ENCODE measurements at regions not wholly inside any gene's neighbourhood (a gene's known extent, or its start where the extent isn't known, plus 50 kb on each side); places are given as distances from the start of the nearest gene placed in this dataset.
A peak's percentile ranks its signal among the peaks of the same experiment; 100 is the strongest.

DNA sequence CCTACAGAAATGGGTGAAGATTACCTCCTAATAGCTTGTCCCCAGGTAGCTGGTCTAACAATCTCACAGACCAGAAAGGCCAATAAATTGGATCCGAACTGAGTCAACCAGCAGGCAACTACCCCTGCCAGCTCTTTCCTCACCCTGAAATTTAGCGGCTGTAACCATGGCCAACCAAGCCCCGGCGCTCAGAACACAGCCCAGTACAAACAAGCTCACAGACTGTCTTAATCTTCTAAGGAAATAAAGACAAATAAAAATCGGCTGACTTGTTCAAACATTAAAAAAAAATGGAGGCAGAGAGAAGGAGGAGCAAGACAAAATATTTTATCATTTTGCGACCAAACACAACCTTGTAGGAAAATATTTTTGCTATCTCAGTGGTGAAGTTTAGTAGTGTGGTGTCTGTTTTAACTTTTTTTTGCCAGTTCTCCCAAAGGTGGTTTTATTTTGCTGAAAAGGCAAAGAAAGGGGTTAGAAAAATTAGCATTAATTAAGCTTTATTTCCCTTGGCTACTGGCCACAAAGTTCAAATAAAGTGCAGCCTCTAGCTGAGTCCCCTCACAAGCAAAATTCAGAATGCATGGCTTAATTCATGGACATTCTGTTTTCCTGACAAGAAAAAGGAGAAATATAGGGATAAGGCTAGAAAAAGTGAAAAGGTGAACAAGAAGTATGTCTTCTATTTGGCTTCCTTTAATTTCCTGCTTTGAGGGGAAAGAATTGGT, 313.0 kb upstream of the NPVF start:
- Histone ChIP-seq H3K9me3 (ENCODE audit: control insufficient read depth, insufficient read depth, low read length) (no peaks in the 10 kb centered on the region), H3K4me3 (ENCODE audit: low read depth, low read length) (no peak overlapping the region), H3K27me3 (ENCODE audit: control insufficient read depth, insufficient read depth, low read length) (no peaks in the 10 kb centered on the region), H3K4me1 (ENCODE audit: control insufficient read depth, insufficient read depth, low read length) (no peaks in the 10 kb centered on the region), H3K36me3 (ENCODE audit: control insufficient read depth, insufficient read depth, low read length) (no peaks in the 10 kb centered on the region), H3K9ac (ENCODE audit: low read depth, low read length) (no peak overlapping the region)

DNA sequence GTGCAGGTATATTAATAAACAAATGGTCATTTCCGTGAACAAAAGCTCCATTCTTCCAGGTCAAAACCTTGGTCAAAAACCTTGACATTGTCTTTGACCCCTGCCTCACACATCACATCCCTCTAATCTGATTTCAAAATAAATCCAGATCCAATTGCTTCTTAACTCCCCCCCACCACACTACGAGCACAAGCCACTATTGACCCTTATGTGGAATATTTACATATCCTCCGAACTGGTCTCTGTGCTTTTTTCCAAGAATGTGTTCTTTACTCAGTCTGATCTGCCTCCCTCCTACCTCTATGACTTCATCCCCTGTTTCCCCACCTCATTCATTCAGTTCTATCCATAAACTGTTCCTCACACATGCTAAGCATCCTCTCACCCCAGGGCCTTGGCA, 313.6 kb upstream of the NPVF start:
- Histone ChIP-seq H3K27me3 (ENCODE audit: control insufficient read depth, insufficient read depth, low read length) (no peaks in the 10 kb centered on the region), H3K4me3 (ENCODE audit: low read depth, low read length) (no peak overlapping the region), H3K9ac (ENCODE audit: low read depth, low read length) (no peak overlapping the region)

GRCh38 chr7:25543210-25543609, 314.9 kb upstream of the NPVF start:
- Histone ChIP-seq H3K27me3 (ENCODE audit: control insufficient read depth, insufficient read depth, low read length) (no peaks in the 10 kb centered on the region), H3K36me3 (ENCODE audit: control insufficient read depth, insufficient read depth, low read length) (no peaks in the 10 kb centered on the region), H3K9me3 (ENCODE audit: control insufficient read depth, insufficient read depth, low read length) (no peaks in the 10 kb centered on the region), H3K4me3 (ENCODE audit: low read depth, low read length) (no peak overlapping the region), H3K4me1 (ENCODE audit: control insufficient read depth, insufficient read depth, low read length) (no peaks in the 10 kb centered on the region), H3K9ac (ENCODE audit: low read depth, low read length) (no peak overlapping the region)

More for the DNA sequence above, 313.6 kb upstream of the NPVF start:
- Histone ChIP-seq H3K36me3 (ENCODE audit: control insufficient read depth, insufficient read depth, low read length) (no peaks in the 10 kb centered on the region), H3K9me3 (ENCODE audit: control insufficient read depth, insufficient read depth, low read length) (no peaks in the 10 kb centered on the region), H3K4me1 (ENCODE audit: control insufficient read depth, insufficient read depth, low read length) (no peaks in the 10 kb centered on the region)

GRCh38 chr7:25543798-25544197, 315.5 kb upstream of the NPVF start:
- no peaks in the 10 kb centered on the region for H3K9me3 ChIP-seq (ENCODE audit: control insufficient read depth, insufficient read depth, low read length)
- H3K36me3 ChIP-seq (ENCODE audit: control insufficient read depth, insufficient read depth, low read length) = no peaks in the 10 kb centered on the region
- H3K9ac ChIP-seq (ENCODE audit: low read depth, low read length) = no peak overlapping the region
- no peak overlapping the region for H3K4me3 ChIP-seq (ENCODE audit: low read depth, low read length)
- H3K4me1 ChIP-seq (ENCODE audit: control insufficient read depth, insufficient read depth, low read length) = no peaks in the 10 kb centered on the region
- H3K27me3 ChIP-seq (ENCODE audit: control insufficient read depth, insufficient read depth, low read length) = no peaks in the 10 kb centered on the region

- Histone ChIP-seq H3K4me1 (ENCODE audit: control insufficient read depth, insufficient read depth, low read length) (no peaks in the 10 kb centered on the region), H3K36me3 (ENCODE audit: control insufficient read depth, insufficient read depth, low read length) (no peaks in the 10 kb centered on the region), H3K4me3 (ENCODE audit: low read depth, low read length) (no peak overlapping the region), H3K9me3 (ENCODE audit: control insufficient read depth, insufficient read depth, low read length) (no peaks in the 10 kb centered on the region), H3K9ac (ENCODE audit: low read depth, low read length) (no peak overlapping the region), H3K27me3 (ENCODE audit: control insufficient read depth, insufficient read depth, low read length) (no peaks in the 10 kb centered on the region)
These were observed 316.0 kb upstream of the NPVF start for GRCh38 chr7:25544254-25544653.

DNA sequence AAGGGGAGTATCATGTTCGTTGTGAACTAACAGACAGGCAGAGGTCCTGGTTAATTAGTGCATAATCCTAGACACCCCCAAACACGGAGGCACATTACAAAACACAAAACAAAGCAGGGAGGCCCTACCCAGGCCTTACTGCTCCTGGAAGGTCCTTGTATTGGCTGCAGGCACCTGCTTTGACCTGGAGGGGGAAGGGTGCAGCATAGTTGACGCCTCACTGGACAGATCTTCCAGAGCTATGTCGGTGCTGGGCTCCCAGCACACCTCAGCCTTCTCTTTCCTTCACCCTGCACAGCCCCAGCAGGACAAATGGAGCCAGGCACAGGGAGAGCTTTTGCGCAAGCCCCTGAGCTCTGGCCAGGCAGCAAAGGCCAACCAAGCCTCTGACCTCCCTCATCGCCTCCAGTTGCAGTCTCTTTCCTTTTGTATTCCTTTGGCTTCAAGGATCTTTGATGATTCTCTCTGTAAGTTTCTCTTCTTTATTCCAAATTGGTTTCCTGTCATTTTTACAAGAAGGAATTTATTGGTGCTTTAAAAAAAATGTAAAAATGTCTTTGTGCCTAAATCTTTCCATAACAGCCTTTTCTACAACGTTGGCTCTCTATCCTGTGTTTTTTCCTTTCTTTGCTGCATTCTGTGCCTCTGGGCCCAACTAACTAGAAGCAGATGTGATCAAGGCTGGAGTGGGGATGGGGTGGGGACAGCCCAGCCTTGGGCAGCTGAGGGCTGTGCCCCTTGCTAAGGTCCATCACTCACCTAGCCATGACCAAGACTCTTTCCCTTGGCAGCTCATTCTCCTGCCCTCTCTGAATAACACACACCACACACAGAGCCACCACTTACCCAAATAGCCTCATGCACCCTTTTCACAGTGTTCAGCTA, 317.1 kb upstream of the NPVF start:
- Histone ChIP-seq H3K9me3 (ENCODE audit: control insufficient read depth, insufficient read depth, low read length) (no peaks in the 10 kb centered on the region), H3K36me3 (ENCODE audit: control insufficient read depth, insufficient read depth, low read length) (no peaks in the 10 kb centered on the region), H3K27me3 (ENCODE audit: control insufficient read depth, insufficient read depth, low read length) (no peaks in the 10 kb centered on the region), H3K9ac (ENCODE audit: low read depth, low read length) (no peak overlapping the region), H3K4me3 (ENCODE audit: low read depth, low read length) (no peak overlapping the region), H3K4me1 (ENCODE audit: control insufficient read depth, insufficient read depth, low read length) (no peaks in the 10 kb centered on the region)

- no peaks in the 10 kb centered on the region for H3K9me3 ChIP-seq (ENCODE audit: control insufficient read depth, insufficient read depth, low read length)
- H3K4me3 ChIP-seq (ENCODE audit: low read depth, low read length) = no peak overlapping the region
- no peaks in the 10 kb centered on the region for H3K36me3 ChIP-seq (ENCODE audit: control insufficient read depth, insufficient read depth, low read length)
- H3K4me1 ChIP-seq (ENCODE audit: control insufficient read depth, insufficient read depth, low read length) = no peaks in the 10 kb centered on the region
- H3K27me3 ChIP-seq (ENCODE audit: control insufficient read depth, insufficient read depth, low read length) = no peaks in the 10 kb centered on the region
- H3K9ac ChIP-seq (ENCODE audit: low read depth, low read length) = no peak overlapping the region
These were observed 318.0 kb upstream of the NPVF start for GRCh38 chr7:25546306-25546705.

DNA sequence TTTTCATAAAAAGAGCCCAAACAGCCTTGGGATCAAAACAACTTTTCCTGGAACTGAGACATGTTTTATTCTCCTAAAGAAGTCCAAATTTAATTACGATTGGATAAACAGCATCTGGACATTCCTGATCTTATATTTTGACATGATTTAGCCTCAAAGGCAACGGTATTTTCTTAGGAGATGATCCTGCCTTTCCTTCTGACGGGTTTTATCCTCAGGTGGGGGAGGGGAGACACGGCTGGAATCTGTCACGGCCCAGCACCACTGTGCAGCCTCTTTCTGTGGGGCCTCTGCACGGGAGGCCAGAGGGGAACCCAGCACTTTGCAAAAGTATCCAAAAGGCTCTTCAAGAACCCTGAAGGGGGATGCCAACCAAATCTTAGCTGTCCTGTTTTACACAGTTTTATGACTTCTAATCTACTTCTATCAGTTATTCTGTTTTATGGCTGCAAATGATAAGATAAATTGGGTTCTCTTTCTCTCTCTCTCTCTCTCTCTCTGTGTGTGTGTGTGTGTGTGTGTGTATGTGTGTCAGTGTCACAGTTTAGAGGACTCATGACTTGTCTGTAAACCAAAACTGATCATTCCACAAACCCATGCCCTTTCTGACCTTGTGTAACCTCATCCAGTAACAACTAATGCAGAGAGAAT, 321.1 kb upstream of the NPVF start:
- Histone ChIP-seq H3K27me3 (ENCODE audit: control insufficient read depth, insufficient read depth, low read length) (no peaks in the 10 kb centered on the region), H3K9ac (ENCODE audit: low read depth, low read length) (no peak overlapping the region)

DNA sequence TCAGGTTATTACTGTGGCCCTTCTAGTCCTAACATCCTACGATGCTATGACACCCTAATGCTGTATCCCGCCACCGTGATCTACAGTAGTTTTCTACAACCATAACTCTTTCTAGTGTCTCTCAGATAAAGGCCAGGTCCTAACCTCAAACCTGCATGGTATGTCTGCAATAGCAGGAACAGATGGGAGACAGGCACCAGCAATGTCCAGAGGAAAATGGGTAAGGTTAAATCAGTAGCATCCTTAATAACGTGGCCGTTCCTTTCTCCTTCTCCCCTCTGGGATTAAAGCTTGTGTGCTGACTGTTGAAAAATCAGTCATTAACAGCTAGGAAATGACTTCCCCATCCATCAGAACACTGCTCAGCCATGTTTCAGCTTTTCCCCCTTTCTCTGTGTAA, 321.9 kb upstream of the NPVF start:
- Histone ChIP-seq H3K4me3 (ENCODE audit: low read depth, low read length) (no peak overlapping the region), H3K4me1 (ENCODE audit: control insufficient read depth, insufficient read depth, low read length) (peaks cover 2% of the 10 kb centered on the region), H3K36me3 (ENCODE audit: control insufficient read depth, insufficient read depth, low read length) (no peaks in the 10 kb centered on the region), H3K27me3 (ENCODE audit: control insufficient read depth, insufficient read depth, low read length) (no peaks in the 10 kb centered on the region), H3K9ac (ENCODE audit: low read depth, low read length) (no peak overlapping the region), H3K9me3 (ENCODE audit: control insufficient read depth, insufficient read depth, low read length) (no peaks in the 10 kb centered on the region)

More for the DNA sequence above, 321.1 kb upstream of the NPVF start:
- no peaks in the 10 kb centered on the region for H3K9me3 ChIP-seq (ENCODE audit: control insufficient read depth, insufficient read depth, low read length)
- H3K4me3 ChIP-seq (ENCODE audit: low read depth, low read length) = no peak overlapping the region
- peaks cover 2% of the 10 kb centered on the region for H3K4me1 ChIP-seq (ENCODE audit: control insufficient read depth, insufficient read depth, low read length)
- no peaks in the 10 kb centered on the region for H3K36me3 ChIP-seq (ENCODE audit: control insufficient read depth, insufficient read depth, low read length)

DNA sequence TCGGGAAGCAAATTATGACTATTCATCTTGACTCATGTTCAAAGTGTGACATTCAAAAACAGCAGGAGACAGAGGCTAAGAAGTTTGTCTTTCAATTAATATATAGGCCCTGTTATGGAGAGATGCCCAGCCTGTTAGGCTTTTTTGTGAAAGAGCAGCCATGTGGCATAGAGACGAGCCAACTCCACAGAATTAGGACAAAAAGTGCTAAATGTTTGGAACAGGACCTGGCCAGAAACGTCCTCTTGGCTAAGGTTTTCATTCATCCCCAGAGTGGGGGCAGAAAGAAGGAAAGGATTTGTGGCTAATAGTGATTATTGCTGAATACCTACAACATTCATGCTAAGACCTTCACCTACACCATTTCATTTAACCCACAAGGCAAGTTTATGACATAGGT, 324.7 kb upstream of the NPVF start:
- Histone ChIP-seq H3K9ac (ENCODE audit: low read depth, low read length) (no peak overlapping the region), H3K4me1 (ENCODE audit: control insufficient read depth, insufficient read depth, low read length) (peaks cover 2% of the 10 kb centered on the region), H3K36me3 (ENCODE audit: control insufficient read depth, insufficient read depth, low read length) (no peaks in the 10 kb centered on the region), H3K27me3 (ENCODE audit: control insufficient read depth, insufficient read depth, low read length) (no peaks in the 10 kb centered on the region), H3K4me3 (ENCODE audit: low read depth, low read length) (no peak overlapping the region), H3K9me3 (ENCODE audit: control insufficient read depth, insufficient read depth, low read length) (no peaks in the 10 kb centered on the region)

DNA sequence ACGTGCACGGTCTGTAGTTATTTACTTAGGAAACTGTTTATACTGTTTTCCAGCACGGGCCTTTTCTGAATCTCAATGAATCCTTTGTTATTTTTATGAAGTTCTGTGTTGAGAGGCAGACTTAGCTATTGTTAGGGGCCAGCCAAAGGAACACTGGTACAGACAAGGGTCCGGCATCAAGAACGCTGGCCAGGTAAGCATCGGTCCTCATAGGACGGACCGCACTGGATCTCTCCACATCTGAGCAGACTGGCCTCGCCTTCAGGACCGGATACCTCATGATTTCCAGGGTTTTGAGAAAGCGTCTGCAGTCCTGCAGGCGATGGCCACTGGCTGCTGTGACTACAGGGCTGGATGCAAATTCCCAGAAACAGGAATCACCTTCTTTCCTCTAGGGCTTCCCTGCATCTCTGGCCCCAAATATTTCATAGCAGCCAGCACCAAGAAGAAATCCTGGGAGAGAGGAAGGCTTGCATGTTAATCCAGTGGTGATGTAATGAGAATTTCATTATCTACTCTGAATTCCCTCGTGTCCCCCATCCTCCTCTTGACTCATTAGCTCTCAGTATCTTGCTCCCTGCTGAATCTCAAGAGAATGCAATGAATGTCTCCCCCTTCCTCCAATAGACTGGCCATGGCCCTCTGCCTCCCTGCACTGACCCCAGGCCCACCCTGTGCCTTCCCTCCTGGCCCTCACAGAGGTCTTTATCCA, 325.4 kb upstream of the NPVF start:
- Histone ChIP-seq H3K4me1 (ENCODE audit: control insufficient read depth, insufficient read depth, low read length) (peaks cover 2% of the 10 kb centered on the region), H3K9ac (ENCODE audit: low read depth, low read length) (no peak overlapping the region), H3K4me3 (ENCODE audit: low read depth, low read length) (peak overlapping the region; percentile 10), H3K36me3 (ENCODE audit: control insufficient read depth, insufficient read depth, low read length) (no peaks in the 10 kb centered on the region), H3K27me3 (ENCODE audit: control insufficient read depth, insufficient read depth, low read length) (no peaks in the 10 kb centered on the region), H3K9me3 (ENCODE audit: control insufficient read depth, insufficient read depth, low read length) (no peaks in the 10 kb centered on the region)

All from iPS-15b (cell line).